ENCODE measurements at regions not wholly inside any gene's neighbourhood (a gene's known extent, or its start where the extent isn't known, plus 50 kb on each side); places are given as distances from the start of the nearest gene placed in this dataset.
"Not testable (repeated sequence)": the region's sequence is repeated elsewhere in the genome, so short reads cannot be mapped to it uniquely, and the experiment has no call there.

- Mint-ChIP-seq H3K4me1 (peaks cover 28% of the 10 kb centered on the region), H3K36me3 (no peaks in the 10 kb centered on the region), H3K27me3 (ENCODE audit: low read depth in 3 of 3) (peaks cover 0 to 1% (median 0%) of the 10 kb centered on the region in 3 donors), H3K27ac (peak overlapping the region in 4 of 7 donors; percentile 25 to 78 (median 52)), H3K4me3 (peak overlapping the region in 1 of 2 donors; percentile 76), H3K9me3 (peaks cover 6 to 17% (median 12%) of the 10 kb centered on the region in 7 donors)
- Histone ChIP-seq H3K4me3 (replicated peaks in 1 of 3; ENCODE audit: low read depth in 2 of 3, low read length in 3 of 3) (peak overlapping the region in 1 of 3 experiments; percentile 53), H3K36me3 (replicated peaks in 1 of 2; ENCODE audit: control insufficient read depth in 1 of 2, insufficient read depth in 2 of 2, low read length in 2 of 2) (no peaks in the 10 kb centered on the region), H3K9me3 (replicated peaks in 1 of 2; ENCODE audit: control insufficient read depth in 1 of 2, insufficient read depth in 1 of 2, low read length in 2 of 2) (peaks cover 0 to 9% of the 10 kb centered on the region in 2 donors), H2AFZ (ENCODE audit: insufficient read depth, low read depth, low read length, poor library complexity, severe bottlenecking) (no peak overlapping the region), H3K27ac (ENCODE audit: low read depth in 1 of 2, low read length in 2 of 2) (no peak overlapping the region), H3K27me3 (ENCODE audit: control insufficient read depth in 2 of 2, insufficient read depth in 2 of 2, low read length in 2 of 2) (no peaks in the 10 kb centered on the region), H3K4me2 (replicated peaks; ENCODE audit: extremely low read depth, low read length, poor library complexity, severe bottlenecking) (peak overlapping the region; percentile 40), H4K20me1 (ENCODE audit: insufficient read depth, low read length) (no peaks in the 10 kb centered on the region), H3K4me1 (ENCODE audit: control insufficient read depth in 1 of 2, insufficient read depth in 2 of 2, low read length in 2 of 2) (peaks cover 11 to 18% of the 10 kb centered on the region in 2 donors), H3K79me2 (ENCODE audit: insufficient read depth, low read length) (no peaks in the 10 kb centered on the region), H3K9ac (ENCODE audit: insufficient read depth, low read length, poor library complexity, severe bottlenecking) (no peak overlapping the region)
- TF ChIP-seq CTCF (IDR thresholded peaks at IDR 0.05): no peak
- intact Hi-C loops (cut with micrococcal nuclease): no loop called here
- DNase-seq: peak; percentile 42 to 53 (median 53)
- 0% methylated on average over 5 of the region's 6 CpGs for WGBS (ENCODE audit: insufficient coverage)
These were observed 453.3 kb downstream of the DIRAS2 start for GRCh38 chr9:90189306-90189705.

- H3K27me3 ChIP-seq (ENCODE audit: control insufficient read depth in 2 of 2, insufficient read depth in 2 of 2, low read length in 2 of 2); DNase-seq; H3K9me3 ChIP-seq (replicated peaks in 1 of 2; ENCODE audit: control insufficient read depth in 1 of 2, insufficient read depth in 1 of 2, low read length in 2 of 2); H2AFZ ChIP-seq (ENCODE audit: insufficient read depth, low read depth, low read length, poor library complexity, severe bottlenecking); H4K20me1 ChIP-seq (ENCODE audit: insufficient read depth, low read length); H3K79me2 ChIP-seq (ENCODE audit: insufficient read depth, low read length); H3K27ac Mint-ChIP-seq; H3K36me3 ChIP-seq (replicated peaks in 1 of 2; ENCODE audit: control insufficient read depth in 1 of 2, insufficient read depth in 2 of 2, low read length in 2 of 2); H3K9ac ChIP-seq (ENCODE audit: insufficient read depth, low read length, poor library complexity, severe bottlenecking); H3K36me3 Mint-ChIP-seq; H3K4me3 Mint-ChIP-seq; intact Hi-C loops (cut with micrococcal nuclease); H3K27ac ChIP-seq (ENCODE audit: low read depth in 1 of 2, low read length in 2 of 2); H3K4me3 ChIP-seq (replicated peaks in 1 of 3; ENCODE audit: low read depth in 2 of 3, low read length in 3 of 3); H3K27me3 Mint-ChIP-seq (ENCODE audit: low read depth in 3 of 3); H3K4me2 ChIP-seq (replicated peaks; ENCODE audit: extremely low read depth, low read length, poor library complexity, severe bottlenecking): not testable (repeated sequence)
- Mint-ChIP-seq H3K9me3 (peaks cover 11 to 21% (median 14%) of the 10 kb centered on the region in 7 donors), H3K4me1 (peaks cover 28% of the 10 kb centered on the region)
- H3K4me1 ChIP-seq (ENCODE audit: control insufficient read depth in 1 of 2, insufficient read depth in 2 of 2, low read length in 2 of 2): peaks cover 11 to 18% of the 10 kb centered on the region in 2 donors
- 91% methylated on average over 7 of the region's 7 CpGs for WGBS (ENCODE audit: insufficient coverage)
These were observed 450.2 kb downstream of the DIRAS2 start for GRCh38 chr9:90192465-90192864.
